CD4-positive, alpha-beta T cell treated with Interleukin-21 for 1 hour (primary cell): ENCODE measurements at regions not wholly inside any gene's neighbourhood (a gene's known extent, or its start where the extent isn't known, plus 50 kb on each side); places are given as distances from the start of the nearest gene placed in this dataset.
A peak's percentile ranks its signal among the peaks of the same experiment; 100 is the strongest.
"Not testable (repeated sequence)": the region's sequence is repeated elsewhere in the genome, so short reads cannot be mapped to it uniquely, and the experiment has no call there.

Experiments
- DNase-seq: peaks from one replicate; pipeline ENCODE4 v3.0.0-alpha.2; 2020

DNA sequence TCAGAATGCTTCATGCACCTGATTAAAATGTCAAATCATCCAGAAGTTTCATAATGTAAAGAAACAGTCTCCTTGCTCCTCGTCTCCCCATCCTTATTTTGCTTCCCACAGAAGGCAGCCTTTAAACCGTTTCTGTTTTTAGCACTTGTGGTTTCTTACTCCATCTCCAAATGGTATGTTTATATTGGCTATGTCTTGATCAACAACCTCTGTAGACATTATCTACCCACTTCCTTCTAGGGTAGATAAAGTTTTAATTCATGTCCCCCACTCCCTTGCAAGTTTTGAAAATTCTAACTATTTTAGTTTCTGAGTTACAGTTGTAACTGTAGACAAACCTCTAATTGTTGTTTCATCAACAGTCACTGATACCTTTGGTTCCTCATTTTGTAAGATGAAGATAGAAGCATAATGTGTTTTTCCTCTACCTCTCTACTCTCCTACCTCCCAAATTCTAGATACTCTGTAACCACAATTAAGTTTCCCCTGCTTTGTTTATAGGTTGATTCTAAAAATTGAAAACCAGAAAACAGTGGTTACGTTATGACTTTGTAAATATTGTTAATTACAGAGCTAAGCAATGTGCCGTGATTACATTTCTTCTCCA, 291.7 kb upstream of the GATB start:
- no peak for DNase-seq

DNA sequence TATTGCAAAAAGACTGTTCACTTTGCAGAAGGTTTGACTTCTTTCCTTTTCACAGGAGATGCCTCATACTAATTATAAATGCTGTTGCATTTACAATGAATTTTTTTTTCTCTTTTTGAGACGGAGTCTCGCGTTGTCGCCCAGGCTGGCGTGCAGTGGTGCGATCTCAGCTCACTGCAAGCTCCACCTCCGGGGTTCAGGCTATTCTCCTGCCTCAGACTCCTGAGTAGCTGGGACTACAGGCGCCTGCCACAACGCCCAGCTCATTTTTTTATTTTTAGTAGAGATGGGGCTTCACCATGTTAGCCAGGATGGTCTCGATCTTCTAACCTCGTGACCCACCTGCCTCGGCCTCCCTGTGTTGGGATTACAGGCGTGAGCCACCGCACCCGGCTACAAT, 290.5 kb upstream of the GATB start:
- DNase-seq: not testable (repeated sequence)

DNA sequence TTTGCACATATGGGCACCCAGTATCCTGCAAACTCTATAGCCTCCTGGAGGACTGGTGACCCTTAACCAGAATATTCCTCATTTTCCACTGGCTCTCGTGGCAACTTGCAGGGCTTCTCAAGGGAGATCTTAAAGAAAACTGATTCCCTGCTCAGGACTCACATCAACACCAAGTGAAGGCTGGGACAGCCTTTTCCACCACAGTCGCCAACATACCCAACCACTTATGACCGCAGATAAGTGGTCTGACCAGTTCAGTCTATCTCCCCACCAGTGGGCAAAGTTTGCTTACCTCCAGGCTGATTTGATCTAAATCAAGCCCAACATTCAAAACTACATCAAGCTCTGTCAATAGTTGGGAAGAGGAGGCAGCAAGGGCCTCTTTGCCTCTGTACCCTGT, 289.3 kb upstream of the GATB start:
- no peak for DNase-seq

DNA sequence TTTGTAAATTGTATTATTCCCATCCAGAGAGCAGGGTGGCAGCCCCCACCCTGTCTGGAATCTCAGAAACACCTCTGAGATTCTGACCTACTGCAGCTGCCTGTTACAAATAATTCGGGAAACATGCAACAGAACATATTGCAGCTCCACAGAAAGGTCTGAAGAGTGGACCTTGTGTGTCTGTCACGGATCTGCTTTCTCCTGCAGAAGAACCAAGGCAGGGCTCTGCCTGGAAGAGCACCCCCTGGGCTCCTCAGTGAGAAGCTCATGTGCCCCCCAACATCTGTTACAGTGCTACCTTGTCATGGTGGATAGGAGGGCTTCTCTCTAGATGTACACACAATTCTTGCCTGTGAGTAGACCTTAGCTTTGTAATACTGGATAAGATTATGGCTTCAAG, 286.6 kb upstream of the GATB start:
- no peak for DNase-seq

DNA sequence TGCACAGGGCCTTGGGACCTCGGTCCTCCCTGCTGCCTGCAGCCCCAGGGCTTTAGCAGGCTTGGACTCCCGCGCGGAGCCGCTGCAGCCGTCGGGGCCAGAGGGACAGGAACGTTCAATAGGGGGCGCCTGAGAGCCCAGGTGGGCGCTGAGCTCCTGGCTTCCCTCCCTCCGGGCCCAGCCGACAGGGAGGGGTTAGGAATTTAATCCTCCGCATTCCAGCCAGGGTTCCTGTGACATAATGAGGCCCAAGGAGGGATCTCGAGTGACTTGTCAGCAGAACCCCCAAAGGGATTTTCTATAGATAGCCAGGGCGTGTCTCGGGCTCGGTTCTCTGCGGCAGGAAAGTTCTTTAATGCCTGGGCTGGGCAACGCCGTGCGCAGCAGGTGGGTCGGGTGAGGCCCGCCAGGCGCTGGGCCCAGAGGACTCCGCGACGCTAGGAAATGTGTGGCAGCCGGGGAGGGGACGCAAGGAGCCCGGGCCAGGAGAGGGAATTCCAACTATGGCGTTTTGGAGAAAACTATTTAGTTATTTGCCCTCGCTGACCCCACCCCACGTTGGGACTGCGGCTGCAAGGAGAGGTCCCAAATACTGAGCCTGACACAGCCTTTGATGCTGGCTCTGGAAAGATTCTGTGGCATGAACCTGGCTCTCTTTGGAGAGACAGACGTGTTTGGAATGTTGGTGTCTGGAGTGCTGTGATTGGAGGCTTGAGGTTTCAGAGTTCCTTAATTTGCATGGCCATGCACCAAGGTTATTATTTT, 285.2 kb upstream of the GATB start:
- DNase-seq: no peak

DNA sequence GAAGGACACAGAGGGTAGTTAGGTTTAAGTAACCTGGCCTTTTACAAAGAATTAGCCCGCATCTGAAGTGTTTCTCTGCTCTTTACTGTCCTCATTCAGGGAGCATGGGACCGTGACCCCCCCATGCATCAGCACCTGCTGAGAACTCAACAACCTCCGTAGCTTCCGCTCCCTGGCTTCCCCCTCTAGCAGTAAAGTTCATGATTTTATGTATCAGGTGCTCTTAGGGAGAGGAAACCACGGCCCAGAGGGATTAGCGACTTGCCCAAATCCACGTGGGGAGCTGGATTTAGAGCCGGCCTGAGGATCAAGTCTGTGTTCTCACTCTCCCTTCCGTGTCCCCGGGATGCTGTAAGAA, 284.6 kb upstream of the GATB start:
- DNase-seq: no peak

DNA sequence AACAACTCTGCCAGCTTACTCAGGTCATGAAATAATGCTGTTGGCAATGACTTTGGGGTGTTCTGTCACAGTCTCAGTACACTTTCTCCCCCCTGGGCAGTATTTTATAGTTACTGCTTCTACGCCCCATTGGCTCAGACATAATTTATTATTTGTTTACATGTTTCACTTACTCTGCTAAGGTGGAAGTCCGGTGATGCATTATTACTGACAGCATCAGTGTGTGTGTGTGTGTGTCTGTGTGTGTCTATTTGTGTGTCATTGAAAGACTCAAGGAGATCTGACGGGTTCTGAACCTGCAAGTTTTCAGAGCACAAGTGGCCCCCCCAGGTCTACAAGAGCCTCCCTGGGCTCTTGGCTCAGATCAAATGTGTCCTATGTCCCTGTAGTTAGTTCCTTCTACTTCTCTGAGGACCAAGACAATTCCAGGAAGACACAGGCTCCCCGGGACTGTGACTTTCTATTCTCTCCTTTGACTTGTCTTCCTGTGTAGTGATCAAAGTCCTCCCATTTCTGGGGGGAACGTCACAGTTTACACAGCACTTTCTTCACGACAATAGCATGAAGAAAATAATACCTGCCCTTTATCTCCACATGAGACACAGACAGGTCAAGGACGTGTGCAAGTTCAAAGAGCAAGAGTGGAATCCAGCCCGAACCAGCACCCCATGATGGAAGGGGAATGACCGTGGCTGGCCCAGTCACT, 283.7 kb upstream of the GATB start:
- DNase-seq: no peak

DNA sequence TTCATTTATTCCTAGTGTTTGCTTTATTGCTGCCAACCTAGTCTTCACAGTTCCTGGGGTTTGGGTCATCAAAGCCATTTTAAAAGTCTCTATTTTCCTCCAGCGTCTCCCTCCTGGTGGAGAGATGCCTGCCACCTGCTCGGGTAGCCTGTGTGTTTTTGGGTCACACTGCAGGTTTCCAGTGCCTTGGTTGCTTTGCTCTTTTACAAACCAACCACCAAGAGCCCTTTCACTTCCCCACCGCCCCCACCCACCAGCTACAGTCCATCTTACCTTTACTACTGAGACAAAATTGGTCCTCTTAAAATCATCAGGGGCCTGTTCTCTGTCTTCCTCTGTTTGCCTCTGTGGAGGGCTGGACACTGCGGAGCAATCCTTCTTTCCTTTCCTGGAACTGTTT, 280.5 kb upstream of the GATB start:
- no peak for DNase-seq

DNA sequence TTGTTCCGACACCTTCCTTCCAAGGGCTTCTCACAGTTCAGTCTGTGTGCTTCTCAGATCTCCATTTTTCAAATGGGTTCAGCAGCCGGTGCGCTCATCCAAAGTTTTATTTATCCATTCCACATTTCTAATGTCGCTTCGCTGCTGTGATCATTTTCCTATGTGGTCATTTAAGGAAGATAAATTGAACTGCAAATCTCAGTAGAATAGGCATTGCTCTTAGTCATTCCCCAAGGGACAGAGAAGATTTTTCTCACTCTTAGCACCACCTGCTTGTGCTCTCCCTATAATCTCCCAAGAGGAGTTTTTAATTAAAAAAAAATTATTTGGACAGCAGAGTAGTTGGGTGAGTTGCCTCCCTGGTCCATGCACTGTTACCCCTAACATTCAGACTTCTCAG, 278.9 kb upstream of the GATB start:
- no peak for DNase-seq

DNA sequence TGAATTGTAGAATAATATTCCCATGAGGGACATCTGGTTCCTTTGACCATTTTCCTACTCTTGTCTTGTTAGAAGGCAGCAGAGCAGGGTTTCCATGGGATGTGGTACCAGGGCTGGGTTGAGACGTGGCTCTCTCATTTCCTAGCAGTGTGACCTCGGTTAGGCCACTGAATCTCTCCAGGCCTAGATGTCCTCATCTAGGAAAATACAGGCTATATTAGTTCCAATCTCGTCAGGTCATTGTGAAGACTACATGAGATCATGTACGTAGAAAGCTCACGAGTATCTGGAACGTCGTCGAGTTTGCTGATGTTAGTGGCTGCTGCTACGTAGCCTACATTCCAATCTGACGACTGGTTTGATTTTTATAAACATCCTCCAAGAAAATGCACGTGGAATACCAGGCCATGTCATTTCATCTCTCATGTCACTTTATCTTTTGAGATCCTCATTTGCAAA, 278.2 kb upstream of the GATB start:
- no peak for DNase-seq

DNA sequence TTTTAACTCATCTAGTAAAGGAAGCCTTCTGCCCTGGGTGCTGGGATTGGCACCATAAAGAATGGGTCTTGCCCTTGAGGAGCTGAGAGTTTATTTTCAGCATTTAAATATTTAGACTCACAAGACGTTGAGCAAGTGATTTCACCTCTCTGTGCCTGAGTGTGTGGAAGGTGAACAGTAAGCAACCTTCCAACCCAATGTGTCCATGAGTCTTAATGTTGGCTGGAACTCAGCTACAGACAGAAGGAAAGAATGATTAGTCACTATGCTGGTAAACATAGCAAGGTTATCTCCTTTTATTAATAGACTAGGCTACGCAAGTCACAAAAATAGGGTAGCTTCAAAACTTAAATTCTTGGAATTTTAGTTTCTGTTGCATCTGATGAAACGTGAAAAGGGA, 277.4 kb upstream of the GATB start:
- no peak for DNase-seq

DNA sequence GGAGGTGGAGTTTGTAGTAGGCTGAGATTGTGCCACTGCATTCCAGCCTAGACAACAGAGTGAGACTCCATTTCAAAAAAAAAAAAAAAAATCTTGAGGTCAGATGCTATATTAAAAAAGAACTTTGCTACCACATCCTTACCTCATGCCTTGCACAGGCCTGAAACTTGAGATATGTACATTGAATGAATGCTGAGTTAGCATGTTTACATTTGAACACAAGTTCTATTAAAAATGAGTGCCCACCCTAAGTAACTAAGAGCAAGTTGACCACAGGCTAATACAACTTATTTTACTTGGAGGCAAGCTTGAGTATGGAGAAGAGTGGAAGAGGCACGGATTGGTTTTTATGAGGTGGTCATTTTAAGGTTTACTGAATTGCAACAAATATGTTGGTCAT, 276.6 kb upstream of the GATB start:
- DNase-seq: no peak

DNA sequence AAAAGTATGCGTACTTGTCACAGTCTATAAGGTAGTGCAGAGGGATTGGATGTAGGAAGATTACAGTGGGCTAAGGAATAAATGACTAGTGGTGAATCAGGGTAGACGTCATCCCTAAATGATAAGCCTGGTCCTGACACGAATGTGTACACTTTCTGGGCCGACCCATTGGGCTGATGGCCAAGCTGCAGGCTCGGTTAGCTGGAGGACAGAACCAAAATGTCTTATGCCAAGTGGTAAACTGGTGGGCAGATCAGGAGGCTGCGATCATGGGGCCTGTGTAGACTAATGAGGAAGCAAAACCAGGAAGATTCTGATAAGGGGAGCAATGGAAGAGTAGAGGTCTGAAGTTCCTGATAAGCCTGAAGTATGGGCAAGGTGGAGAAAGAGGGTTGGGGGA, 272.8 kb upstream of the GATB start:
- DNase-seq: no peak

DNA sequence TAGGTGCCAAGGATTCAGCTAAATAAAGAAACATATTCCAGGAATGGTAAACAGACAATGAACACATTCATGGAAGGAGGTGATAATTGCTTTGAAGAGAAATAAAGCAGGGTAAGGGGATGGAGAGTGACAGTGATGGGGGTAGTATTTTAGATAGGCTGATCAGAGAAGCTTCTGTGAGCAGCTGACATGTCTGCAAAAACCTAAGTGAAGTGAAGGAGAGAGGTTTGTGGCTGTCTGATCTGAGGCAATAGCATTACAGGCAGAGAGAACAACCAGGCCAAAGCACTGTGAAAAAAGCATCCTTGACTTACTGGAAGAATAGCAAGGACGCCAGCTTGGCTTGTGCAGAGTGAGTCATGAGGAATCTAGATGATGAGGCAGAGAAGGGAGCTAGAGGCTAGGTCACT, 271.9 kb upstream of the GATB start:
- no peak for DNase-seq

DNA sequence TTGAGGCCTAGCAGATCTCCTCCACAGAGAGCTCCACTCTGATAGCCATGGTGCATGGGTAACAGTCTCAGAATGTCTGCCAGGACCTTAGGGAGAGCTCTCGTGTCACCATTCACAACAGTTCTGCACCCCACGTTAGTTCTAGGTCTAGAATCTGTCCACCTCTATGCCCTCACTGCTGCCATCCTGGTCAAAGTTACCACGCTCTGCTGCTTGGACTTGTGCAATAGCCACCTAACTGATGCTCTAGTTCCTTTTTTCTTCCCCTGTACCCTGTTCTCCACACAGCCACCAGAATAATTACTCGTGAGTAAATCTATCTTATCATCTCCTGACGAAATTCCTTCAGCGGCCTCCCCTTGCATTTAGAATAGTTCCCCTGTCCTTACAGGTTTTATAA, 268.8 kb upstream of the GATB start:
- no peak for DNase-seq

DNA sequence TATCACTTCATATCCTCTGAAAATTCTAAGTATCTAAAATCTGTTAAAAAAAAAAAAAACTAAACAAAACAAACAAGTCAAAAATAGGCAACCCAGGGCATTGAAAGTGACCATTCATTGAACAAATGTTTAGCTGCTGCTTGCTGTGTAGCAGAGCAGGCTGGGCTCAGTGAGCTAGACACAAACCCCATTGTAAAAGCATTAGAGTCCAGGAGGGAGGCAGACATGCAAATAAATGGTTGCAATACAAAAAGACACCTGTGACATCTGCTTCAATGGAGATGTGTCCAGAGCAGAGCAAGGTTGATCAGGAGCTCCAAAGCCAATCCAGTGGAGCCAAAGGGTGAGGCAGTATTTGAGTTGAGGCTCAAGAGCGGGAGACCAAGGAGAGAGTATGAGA, 267.3 kb upstream of the GATB start:
- no peak for DNase-seq

DNA sequence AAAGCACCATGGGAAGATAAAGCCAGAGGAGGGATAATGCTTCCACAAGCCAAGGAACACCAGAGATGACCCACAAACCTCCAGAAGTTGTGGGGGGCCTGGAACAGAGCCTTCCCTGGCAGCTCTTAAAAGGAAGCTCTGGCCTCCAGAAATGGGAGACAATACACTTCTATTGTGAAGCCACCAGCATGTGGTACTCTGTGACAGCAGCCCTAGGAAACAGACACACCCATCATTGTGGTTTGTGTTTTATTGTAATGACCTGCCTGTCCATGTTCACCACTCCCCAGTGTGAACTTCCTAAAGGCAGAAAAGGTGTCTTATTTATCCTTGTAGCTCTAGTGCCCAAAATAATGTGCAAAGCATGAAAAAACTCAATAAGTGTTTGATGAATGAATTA, 264.1 kb upstream of the GATB start:
- peak; percentile 23 for DNase-seq

DNA sequence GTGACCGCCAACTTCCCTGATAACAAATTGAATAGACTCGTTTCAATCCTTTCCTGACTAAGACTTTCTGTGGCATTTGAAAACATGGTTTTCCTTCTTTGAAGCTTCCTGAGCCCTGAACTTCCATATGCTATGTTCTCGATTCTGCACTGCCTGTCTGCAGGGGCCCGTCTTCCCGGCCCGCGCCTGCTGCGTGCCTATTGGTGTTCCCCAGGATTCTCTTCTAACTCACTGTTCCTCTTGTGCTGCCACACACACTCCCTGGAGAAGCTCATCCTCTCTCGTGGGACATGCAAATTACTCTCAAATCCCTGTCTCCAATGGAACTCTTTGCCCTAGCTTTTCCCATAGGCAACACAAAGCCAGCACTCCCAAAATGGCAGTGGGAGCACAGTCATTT, 262.9 kb upstream of the GATB start:
- no peak for DNase-seq

DNA sequence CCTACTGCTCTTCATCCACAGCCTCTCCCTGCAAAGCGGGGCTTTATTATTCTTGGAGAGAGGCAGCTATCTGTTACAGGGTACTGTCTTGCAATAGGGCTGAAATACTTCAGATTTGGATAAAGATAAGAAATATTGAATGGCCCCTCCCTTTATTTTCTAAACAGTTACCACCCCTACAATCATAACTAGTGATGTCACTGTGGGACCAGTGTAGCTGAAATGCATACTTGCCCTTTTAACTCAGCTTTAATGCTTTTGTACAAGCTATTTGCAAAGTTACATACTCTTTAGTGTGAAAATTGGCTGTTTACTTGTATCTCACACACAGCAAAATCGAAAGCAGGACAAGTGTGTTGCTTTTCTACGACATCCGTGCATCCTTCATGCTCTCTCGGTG, 261.7 kb upstream of the GATB start:
- no peak for DNase-seq

DNA sequence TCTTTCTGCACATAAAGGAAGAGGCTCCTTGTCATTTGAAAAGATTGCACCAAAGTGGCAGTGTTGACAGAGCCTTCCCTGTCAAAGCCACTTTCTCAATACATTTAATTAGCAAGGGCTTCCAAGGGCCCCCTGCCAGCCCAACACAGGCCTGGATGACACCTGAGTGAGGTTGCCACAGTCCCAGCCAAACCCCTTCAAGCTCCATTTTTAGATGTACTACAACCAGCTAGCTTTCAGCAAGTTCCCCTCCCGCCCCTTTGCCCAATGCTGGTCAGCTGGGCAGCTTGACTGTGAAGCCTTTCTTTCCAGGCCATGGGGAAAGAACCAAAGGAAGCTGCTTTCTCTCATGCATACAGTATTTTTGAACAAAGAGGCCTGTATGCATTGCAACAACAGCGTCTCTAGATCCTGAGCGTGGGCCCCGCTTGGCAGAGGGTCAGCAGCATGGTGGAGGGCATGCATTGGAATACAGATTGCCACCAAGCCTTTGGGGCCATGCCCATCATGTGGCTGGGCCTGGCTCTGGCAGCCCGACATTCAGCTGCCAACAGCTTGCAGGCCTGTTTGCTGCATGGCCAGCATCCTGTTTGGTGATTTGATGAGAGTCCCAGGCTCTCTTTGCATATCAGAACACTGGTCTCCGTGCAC, 261.1 kb upstream of the GATB start:
- DNase-seq: no peak

DNA sequence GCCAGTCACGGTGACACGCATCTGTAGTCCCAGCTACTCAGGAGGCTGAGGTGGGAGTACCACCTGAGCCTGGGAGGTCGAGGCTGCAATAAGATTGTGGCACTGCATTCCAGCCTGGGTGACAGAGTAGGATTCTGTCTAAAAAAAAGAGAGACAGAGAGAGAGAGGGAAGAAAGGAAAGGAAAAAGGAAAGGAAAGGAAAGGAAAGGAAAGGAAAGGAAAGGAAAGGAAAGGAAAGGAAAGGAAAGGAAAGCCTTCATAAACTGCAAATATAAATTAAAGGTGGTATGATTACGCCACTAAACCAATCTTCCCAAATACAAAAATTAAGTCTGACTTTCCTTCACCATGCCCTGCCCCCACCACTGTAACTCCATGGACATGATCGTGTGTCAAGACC, 259.3 kb upstream of the GATB start:
- no peak for DNase-seq

DNA sequence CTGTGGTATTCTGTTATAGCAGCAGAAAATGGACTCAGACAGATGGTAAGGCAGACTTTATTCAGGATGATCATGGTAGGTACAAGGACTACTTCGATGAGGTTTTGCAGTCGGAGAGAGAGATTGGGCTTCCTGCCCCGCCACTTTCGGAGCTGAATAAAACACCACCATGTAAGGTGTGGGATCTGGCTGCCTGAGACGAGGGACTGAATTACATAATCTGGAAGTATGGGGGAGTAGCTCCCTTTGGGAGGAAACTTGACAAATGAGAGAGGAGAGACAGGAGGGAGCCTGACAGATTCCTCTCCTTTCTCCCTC, 255.5 kb upstream of the GATB start:
- DNase-seq: no peak

DNA sequence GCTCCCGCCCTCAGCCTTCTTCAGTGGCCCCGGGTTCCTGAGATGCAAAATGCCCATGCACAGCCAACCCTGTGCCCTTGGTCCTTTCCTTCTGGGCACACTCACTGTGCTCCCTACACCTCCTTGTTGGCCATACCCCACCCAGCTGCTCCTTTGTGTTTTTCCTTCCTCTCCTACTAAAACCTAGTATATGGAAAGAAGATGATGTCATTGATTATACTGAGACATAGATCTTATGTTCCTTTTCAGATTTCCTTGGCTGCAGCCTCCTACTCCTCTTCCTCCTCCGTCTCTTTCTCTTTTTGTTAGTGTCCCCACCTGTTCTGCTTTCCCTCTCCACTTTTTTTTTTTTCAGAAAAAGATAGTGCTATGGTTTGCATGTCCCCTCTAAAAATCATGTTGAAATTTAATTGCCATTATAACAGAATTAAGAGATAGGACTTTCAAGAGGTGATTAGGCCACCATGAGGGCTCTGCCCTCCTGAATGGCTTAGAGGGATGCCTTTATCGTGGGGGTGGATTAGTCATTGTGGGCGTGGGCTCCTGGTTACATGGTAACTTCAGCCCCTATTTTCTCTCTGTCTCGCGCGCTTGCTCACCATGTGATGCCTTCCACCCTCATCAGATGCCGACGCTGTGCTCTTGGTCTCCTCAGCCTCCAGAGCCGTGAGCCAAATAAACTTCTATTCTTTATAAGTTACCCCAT, 254.9 kb upstream of the GATB start:
- DNase-seq: no peak
